HG03108 (cell line): ENCODE measurements at regions not wholly inside any gene's neighbourhood (a gene's known extent, or its start where the extent isn't known, plus 50 kb on each side); places are given as distances from the start of the nearest gene placed in this dataset.
"Not testable (repeated sequence)": the region's sequence is repeated elsewhere in the genome, so short reads cannot be mapped to it uniquely, and the experiment has no call there.

ENCODE experiments used
- ATAC-seq: cut with Tn5 transposase; IDR thresholded peaks from one replicate; pipeline ENCODE4 v1.9.1; 2021; ENCODE audit warnings: moderate library complexity; ENCODE audit not compliant: unreplicated experiment

GRCh38 chr2:88396209-88396608 lies 56.3 kb downstream of the FOXI3 start:
- no peak for ATAC-seq

GRCh38 chr2:88377641-88377991 lies 74.9 kb downstream of the FOXI3 start:
- ATAC-seq, result no peak

- ATAC-seq, result no peak
Measured at GRCh38 chr2:88372042-88372441, 80.5 kb downstream of the FOXI3 start.

- ATAC-seq, result not testable (repeated sequence)
Measured at GRCh38 chr2:88365408-88365807, 87.1 kb downstream of the FOXI3 start.

- no peak for ATAC-seq
Measured at GRCh38 chr2:88355486-88355885, 97.0 kb downstream of the FOXI3 start.

- ATAC-seq, result no peak
Measured at GRCh38 chr2:88351249-88351601, 101.3 kb downstream of the FOXI3 start.

- ATAC-seq, result no peak
Measured at GRCh38 chr2:88350331-88351248, 101.9 kb downstream of the FOXI3 start.

- ATAC-seq, result no peak
Measured at GRCh38 chr2:88345842-88346241, 106.7 kb downstream of the FOXI3 start.

- no peak for ATAC-seq
Measured at GRCh38 chr2:88342749-88343148, 109.7 kb downstream of the FOXI3 start.

GRCh38 chr2:88334418-88334817 lies 118.1 kb downstream of the FOXI3 start:
- ATAC-seq, result no peak

GRCh38 chr2:88331239-88331638 lies 121.3 kb downstream of the FOXI3 start:
- ATAC-seq, result no peak

GRCh38 chr2:88329815-88330603 lies 122.5 kb downstream of the FOXI3 start:
- peak; percentile 81 for ATAC-seq

GRCh38 chr2:88321449-88322248 lies 130.8 kb downstream of the FOXI3 start:
- no peak for ATAC-seq

- no peak for ATAC-seq
Measured at GRCh38 chr2:88320076-88320773, 132.3 kb downstream of the FOXI3 start.

- ATAC-seq, result no peak
Measured at GRCh38 chr2:88318956-88319330, 133.6 kb downstream of the FOXI3 start.

GRCh38 chr2:88318071-88318955 lies 134.2 kb downstream of the FOXI3 start:
- ATAC-seq, result no peak

GRCh38 chr2:88310787-88311186 lies 140.6 kb downstream of the THNSL2 start:
- no peak for ATAC-seq

GRCh38 chr2:88307817-88308216 lies 137.7 kb downstream of the THNSL2 start:
- ATAC-seq, result no peak

GRCh38 chr2:88303865-88304264 lies 133.7 kb downstream of the THNSL2 start:
- ATAC-seq, result no peak

- ATAC-seq, result no peak
Measured at GRCh38 chr2:88296247-88296646, 126.1 kb downstream of the THNSL2 start.
